Peyer's patch (tissue), 4 donors: ENCODE measurements at regions not wholly inside any gene's neighbourhood (a gene's known extent, or its start where the extent isn't known, plus 50 kb on each side); places are given as distances from the start of the nearest gene placed in this dataset.
"Not testable (repeated sequence)": the region's sequence is repeated elsewhere in the genome, so short reads cannot be mapped to it uniquely, and the experiment has no call there.

Experiments
- DNase-seq, 3 donors: peaks; one replicate each; pipeline ENCODE4 v3.0.0-alpha.2; 2017 to 2019
- H3K27ac ChIP-seq, 4 donors: fragments of 200-600 bp; sonication (generic); one replicate each; pipeline ENCODE4 v1.5.1; 2016 to 2019
- H3K27me3 ChIP-seq, 2 donors: fragments of 200-600 bp; sonication (generic); one replicate each; pipeline ENCODE4 v1.5.1; 2019
- H3K36me3 ChIP-seq, 3 donors: fragments of 200-600 bp; sonication (generic); one replicate each; pipeline ENCODE4 v1.5.1; 2016 to 2019
- H3K4me1 ChIP-seq, 4 donors: fragments of 200-600 bp; sonication (generic); one replicate each; pipeline ENCODE4 v1.5.1; 2016 to 2019
- H3K4me3 ChIP-seq, 4 donors: fragments of 200-600 bp; sonication (generic); 1 replicate in 3 of 4; 2 replicates in 1 of 4; pipeline ENCODE4 v1.5.1; 2016 to 2019; ENCODE audit warnings: mild to moderate bottlenecking in 1 of 4
- H3K9me3 ChIP-seq, 4 donors: fragments of 200-600 bp; sonication (generic); one replicate each; pipeline ENCODE4 v1.5.1; 2016 to 2019; ENCODE audit warnings: mild to moderate bottlenecking in 1 of 4
- POLR2A ChIP-seq, 2 donors: fragments of 450-650 bp; IDR thresholded peaks; one replicate each; pipeline ENCODE4 v1.5.1; 2017; ENCODE audit warnings: antibody characterized with exemption in 2 of 2, mild to moderate bottlenecking in 2 of 2, moderate library complexity in 2 of 2
- TF ChIP-seq, protein P1 (sequence below), 6 experiments: fragments of 450-650 bp in 4 of 6; fragments of 200-600 bp in 2 of 6; sonication (generic) in 1 of 6; IDR thresholded peaks; one replicate each; pipeline ENCODE4 v1.5.1; 2017 to 2019; ENCODE audit warnings: antibody characterized with exemption in 6 of 6, mild to moderate bottlenecking in 3 of 6, moderate library complexity in 1 of 6

DNA sequence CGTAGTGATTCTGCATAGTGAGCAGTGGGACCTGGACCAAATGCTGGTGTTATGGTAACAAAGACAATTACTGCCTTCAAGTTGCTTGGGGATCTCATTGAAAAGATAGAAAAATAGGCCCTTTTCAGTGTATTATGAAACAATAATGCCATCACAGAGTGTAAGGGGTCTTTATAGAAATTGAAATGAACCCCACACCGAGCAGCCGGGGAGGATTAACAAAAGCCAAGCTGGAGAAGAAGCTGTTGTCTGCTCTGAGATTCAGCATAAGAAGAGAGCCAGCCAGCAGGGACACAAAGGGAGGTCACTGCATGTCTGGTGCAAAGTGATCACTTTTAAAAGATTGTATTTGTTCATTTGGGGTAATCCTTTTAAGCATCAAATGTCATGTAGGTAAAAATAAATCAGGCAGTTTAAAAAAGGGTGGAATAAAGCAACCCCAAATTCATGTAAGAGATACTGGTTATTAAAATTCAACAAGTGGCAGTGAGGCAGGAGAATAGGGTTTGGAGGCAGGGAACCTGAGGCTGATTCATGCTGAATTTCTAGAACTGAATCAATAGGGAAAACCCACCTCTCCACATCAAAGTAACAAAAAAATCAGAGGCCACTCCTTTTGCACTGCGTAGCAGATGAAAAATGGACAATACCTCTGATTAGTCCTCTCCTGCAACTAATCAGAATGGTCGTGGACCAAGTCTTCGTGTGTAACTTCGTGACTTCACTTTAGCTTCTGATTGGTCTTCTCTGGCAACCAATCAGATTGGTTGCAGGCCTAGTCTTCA is 1548.3 kb upstream of the SLC10A2 start:
- Histone ChIP-seq H3K36me3 (no peaks in the 10 kb centered on the region), H3K4me1 (no peaks in the 10 kb centered on the region), H3K4me3 (no peak overlapping the region), H3K27me3 (no peaks in the 10 kb centered on the region), H3K27ac (no peak overlapping the region), H3K9me3 (no peaks in the 10 kb centered on the region)
- TF ChIP-seq POLR2A (IDR thresholded peaks at IDR 0.05): no peak
- TF ChIP-seq, protein P1, sequence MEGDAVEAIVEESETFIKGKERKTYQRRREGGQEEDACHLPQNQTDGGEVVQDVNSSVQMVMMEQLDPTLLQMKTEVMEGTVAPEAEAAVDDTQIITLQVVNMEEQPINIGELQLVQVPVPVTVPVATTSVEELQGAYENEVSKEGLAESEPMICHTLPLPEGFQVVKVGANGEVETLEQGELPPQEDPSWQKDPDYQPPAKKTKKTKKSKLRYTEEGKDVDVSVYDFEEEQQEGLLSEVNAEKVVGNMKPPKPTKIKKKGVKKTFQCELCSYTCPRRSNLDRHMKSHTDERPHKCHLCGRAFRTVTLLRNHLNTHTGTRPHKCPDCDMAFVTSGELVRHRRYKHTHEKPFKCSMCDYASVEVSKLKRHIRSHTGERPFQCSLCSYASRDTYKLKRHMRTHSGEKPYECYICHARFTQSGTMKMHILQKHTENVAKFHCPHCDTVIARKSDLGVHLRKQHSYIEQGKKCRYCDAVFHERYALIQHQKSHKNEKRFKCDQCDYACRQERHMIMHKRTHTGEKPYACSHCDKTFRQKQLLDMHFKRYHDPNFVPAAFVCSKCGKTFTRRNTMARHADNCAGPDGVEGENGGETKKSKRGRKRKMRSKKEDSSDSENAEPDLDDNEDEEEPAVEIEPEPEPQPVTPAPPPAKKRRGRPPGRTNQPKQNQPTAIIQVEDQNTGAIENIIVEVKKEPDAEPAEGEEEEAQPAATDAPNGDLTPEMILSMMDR (IDR thresholded peaks at IDR 0.05): no peak
- DNase-seq: no peak

DNA sequence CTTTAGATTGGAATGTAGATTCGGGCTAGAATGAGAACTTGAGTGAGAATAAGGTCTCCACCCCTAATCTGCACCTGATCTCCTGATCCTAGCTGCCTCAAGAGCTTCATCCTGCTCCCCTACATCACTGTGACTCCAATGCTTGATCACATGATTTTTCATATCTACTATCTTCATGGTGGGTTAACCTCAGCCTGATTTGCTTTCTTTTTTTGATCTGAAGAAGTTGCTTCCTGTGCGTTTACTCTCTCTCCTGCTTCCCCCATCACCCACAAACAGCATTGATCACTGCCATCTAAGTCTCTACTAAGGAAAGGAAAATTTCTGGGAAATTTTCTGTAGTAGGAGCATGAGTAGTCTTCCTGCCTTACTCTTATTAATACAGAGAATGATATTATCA is 1542.1 kb upstream of the SLC10A2 start:
- TF ChIP-seq POLR2A (IDR thresholded peaks at IDR 0.05): no peak
- TF ChIP-seq, protein P1 (IDR thresholded peaks at IDR 0.05): no peak
- H3K27me3 ChIP-seq: no peaks in the 10 kb centered on the region
- H3K9me3 ChIP-seq: no peaks in the 10 kb centered on the region
- no peak for DNase-seq
- no peaks in the 10 kb centered on the region for H3K4me1 ChIP-seq
- no peak overlapping the region for H3K4me3 ChIP-seq
- no peak overlapping the region for H3K27ac ChIP-seq
- H3K36me3 ChIP-seq: no peaks in the 10 kb centered on the region

DNA sequence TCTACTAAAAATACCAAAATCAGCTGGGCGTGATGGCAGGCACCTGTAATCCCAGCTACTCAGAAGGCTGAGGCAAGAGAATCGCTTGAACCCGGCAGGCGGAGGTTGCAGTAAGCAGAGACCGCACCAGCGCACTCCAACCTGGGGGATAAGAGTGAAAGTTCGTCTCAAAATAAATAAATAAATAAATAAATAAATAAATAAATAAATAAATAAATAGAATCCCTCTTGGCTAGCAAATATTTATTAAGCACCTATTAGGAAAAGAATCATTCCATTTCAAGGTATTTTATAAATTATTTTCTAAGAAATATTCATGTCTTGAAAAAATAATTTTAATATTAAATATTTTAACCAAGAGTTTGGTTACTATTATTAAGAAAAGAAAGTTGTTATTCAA is 1539.2 kb upstream of the SLC10A2 start:
- H3K9me3 ChIP-seq, H3K36me3 ChIP-seq, H3K27me3 ChIP-seq, H3K27ac ChIP-seq, H3K4me1 ChIP-seq, H3K4me3 ChIP-seq, DNase-seq: not testable (repeated sequence)

DNA sequence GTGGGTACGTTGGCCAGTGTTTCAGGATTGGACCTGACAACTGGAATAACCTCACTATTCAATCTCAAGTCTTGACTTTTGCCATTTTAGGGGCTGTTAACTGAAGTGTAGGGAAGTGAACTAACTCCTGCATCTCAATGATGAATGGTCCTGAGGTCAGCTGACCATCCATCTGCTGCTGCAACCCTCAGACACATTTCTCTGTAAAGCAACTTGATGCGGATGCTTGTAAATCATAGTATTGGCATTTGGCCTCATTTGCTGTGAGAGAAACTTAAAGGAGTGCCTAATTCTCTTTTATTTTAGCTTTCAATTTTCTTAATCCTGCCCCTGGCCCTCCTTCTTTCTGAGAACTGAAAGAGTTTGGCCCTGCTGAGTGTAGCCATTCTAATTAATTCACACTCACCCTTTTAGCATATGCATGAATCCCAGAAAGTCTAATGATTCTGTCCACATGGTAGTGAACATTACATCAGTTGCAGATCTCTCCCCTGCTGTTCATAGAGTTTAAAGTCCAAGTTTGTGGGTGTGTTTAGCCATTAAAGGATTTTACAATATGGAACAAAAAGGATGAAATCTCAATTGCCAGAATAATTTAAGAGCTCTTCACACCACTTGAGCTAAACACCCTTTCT is 1531.4 kb upstream of the SLC10A2 start:
- no peak overlapping the region for H3K27ac ChIP-seq
- H3K4me3 ChIP-seq: no peak overlapping the region
- H3K9me3 ChIP-seq: no peaks in the 10 kb centered on the region
- DNase-seq: no peak
- TF ChIP-seq, protein P1 (IDR thresholded peaks at IDR 0.05): no peak
- no peak for TF ChIP-seq POLR2A (IDR thresholded peaks at IDR 0.05)
- H3K27me3 ChIP-seq: no peaks in the 10 kb centered on the region
- H3K36me3 ChIP-seq: no peaks in the 10 kb centered on the region
- no peaks in the 10 kb centered on the region for H3K4me1 ChIP-seq

DNA sequence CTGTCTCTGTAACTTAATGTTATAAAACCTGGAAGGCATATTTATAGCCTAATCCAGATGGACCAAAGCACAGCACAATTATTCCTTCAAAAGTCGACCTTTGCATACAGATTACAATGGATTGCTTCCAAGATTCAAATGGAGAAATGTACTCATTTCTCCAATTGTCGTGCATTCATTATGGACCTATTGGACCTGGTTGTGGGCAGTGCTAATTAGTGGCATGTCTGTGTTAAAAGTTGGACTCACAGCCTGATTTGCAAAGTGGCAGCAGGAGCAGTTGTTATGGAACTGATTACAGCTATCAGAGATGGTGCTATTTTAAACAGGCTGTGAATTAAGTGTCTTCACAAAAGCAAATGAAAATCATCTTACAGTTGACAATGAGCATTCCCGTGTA is 1529.3 kb upstream of the SLC10A2 start:
- no peak overlapping the region for H3K4me3 ChIP-seq
- DNase-seq: no peak
- H3K27me3 ChIP-seq: no peaks in the 10 kb centered on the region
- TF ChIP-seq POLR2A (IDR thresholded peaks at IDR 0.05): no peak
- TF ChIP-seq, protein P1 (IDR thresholded peaks at IDR 0.05): no peak
- H3K9me3 ChIP-seq: no peaks in the 10 kb centered on the region
- H3K27ac ChIP-seq: no peak overlapping the region
- no peaks in the 10 kb centered on the region for H3K36me3 ChIP-seq
- no peaks in the 10 kb centered on the region for H3K4me1 ChIP-seq

DNA sequence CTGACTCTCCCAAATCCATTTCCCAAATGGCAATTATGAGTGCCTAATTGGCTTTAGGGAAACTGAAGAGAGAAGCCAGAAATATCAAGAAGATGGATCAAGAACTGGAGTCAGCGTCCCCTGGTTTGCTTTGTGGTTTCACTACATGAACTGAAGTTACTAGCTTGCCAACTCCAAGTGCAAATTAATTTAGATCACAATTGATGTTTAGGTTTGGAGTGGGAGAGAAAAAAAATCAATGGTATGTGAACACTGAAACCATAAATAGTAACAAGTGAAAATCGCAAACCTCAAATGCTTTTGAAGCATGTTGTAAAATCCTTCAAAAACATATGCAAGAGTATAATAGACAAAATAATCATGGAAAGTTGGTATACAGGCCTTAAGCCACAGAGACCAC is 1528.6 kb upstream of the SLC10A2 start:
- H3K36me3 ChIP-seq: no peaks in the 10 kb centered on the region
- no peak for DNase-seq
- TF ChIP-seq POLR2A (IDR thresholded peaks at IDR 0.05): no peak
- TF ChIP-seq, protein P1 (IDR thresholded peaks at IDR 0.05): no peak

More for the DNA sequence above, 1528.6 kb upstream of the SLC10A2 start:
- H3K27me3 ChIP-seq: no peaks in the 10 kb centered on the region
- H3K4me3 ChIP-seq: no peak overlapping the region
- no peaks in the 10 kb centered on the region for H3K4me1 ChIP-seq
- no peak overlapping the region for H3K27ac ChIP-seq
- no peaks in the 10 kb centered on the region for H3K9me3 ChIP-seq
